ENCODE measurements at regions not wholly inside any gene's neighbourhood (a gene's known extent, or its start where the extent isn't known, plus 50 kb on each side); places are given as distances from the start of the nearest gene placed in this dataset.

GRCh38 chr6:23262864-23263263 lies 693.5 kb downstream of the HDGFL1 start:
- TF ChIP-seq CTCF (conservative IDR thresholded peaks at IDR 0.05 in 1 of 2, IDR thresholded peaks at IDR 0.05 in 1 of 2; ENCODE audit: low read depth in 1 of 2, low read length in 2 of 2), result no peak
- no peak for TF ChIP-seq EZH2 (IDR thresholded peaks at IDR 0.05; ENCODE audit: low read length, missing control alignments)
